Right lobe of liver (tissue), 6 donors: ENCODE measurements at regions not wholly inside any gene's neighbourhood (a gene's known extent, or its start where the extent isn't known, plus 50 kb on each side); places are given as distances from the start of the nearest gene placed in this dataset.
A peak's percentile ranks its signal among the peaks of the same experiment; 100 is the strongest.

Experiments
- ATAC-seq, 4 donors: fragments of 200-7000 bp; cut with Tn5 transposase; one replicate each; pipeline ENCODE4 v1.9.1; 2020; ENCODE audit warnings: mild to moderate bottlenecking in 4 of 4, moderate library complexity in 4 of 4
- DNase-seq, 3 donors: peaks; one replicate each; pipeline ENCODE4 v3.0.0-alpha.2; 2020
- H3K27ac ChIP-seq, 3 donors: fragments of 200-600 bp; one replicate each; pipeline ENCODE4 v1.8.0; 2022
- H3K27me3 ChIP-seq, 2 donors: fragments of 200-600 bp; one replicate each; pipeline ENCODE4 v1.8.0; 2022
- H3K36me3 ChIP-seq, 4 donors: fragments of 200-600 bp; sonication (generic) in 1 of 4; one replicate each; pipeline versions ENCODE4 v1.5.1 to v1.8.0; 2017 to 2022; ENCODE audit warnings: control low read depth in 1 of 4
- H3K4me1 ChIP-seq, 4 donors: fragments of 200-600 bp; sonication (generic) in 1 of 4; one replicate each; pipeline versions ENCODE4 v1.5.1 to v1.8.0; 2017 to 2022; ENCODE audit warnings: control low read depth in 1 of 4
- H3K4me3 ChIP-seq, 3 donors: fragments of 200-600 bp; one replicate each; pipeline ENCODE4 v1.8.0; 2022
- H3K9me3 ChIP-seq, 4 donors: fragments of 200-600 bp; sonication (generic) in 1 of 4; one replicate each; pipeline versions ENCODE4 v1.5.1 to v1.8.0; 2017 to 2022; ENCODE audit warnings: control low read depth in 1 of 4
- CTCF ChIP-seq, 4 donors: fragments of 200-600 bp in 3 of 4; fragments of 450-650 bp in 1 of 4; IDR thresholded peaks; one replicate each; pipeline versions ENCODE4 v1.5.1 to v1.8.0; 2016 to 2022; ENCODE audit warnings: antibody characterized with exemption in 4 of 4, mild to moderate bottlenecking in 2 of 4
- POLR2A ChIP-seq: fragments of 450-650 bp; IDR thresholded peaks from one replicate; pipeline ENCODE4 v1.6.1; 2017; ENCODE audit warnings: antibody characterized with exemption, mild to moderate bottlenecking
- WGBS: methylation state at CpG from one replicate; pipeline ENCODE4 v1.1.6; 2018; ENCODE audit warnings: low coverage, low lambda C conversion rate; ENCODE audit not compliant: insufficient coverage; ENCODE audit errors: missing lambda C conversion rate; 5-methylcytosine and 5-hydroxymethylcytosine counted together
- intact Hi-C, 2 donors: fragments of 100-400 bp; cut with DNase I; formaldehyde crosslinking; loops; one replicate each; pipeline versions ENCODE4 v1.11.2 to v1.14.1; 2022
- donor health status: DM: no; HTN: yes; CAD: no.
- donor health status: DM: no; HTN: no; CAD: no.
- donor health status: DM: no; HTN: no; CAD: no.
- donor health status: DM: no; HTN: yes; CAD: no.
- donor health status: DM: no; HTN: yes; CAD: no.

GRCh38 chr6:100240798-100241197 lies 223.9 kb downstream of the SIM1 start:
- TF ChIP-seq CTCF (IDR thresholded peaks at IDR 0.05) (no peak), POLR2A (no peak)
- ATAC-seq (no peak), DNase-seq (no peak)
- Histone ChIP-seq H3K27ac (no peak overlapping the region), H3K36me3 (no peaks in the 10 kb centered on the region), H3K27me3 (no peaks in the 10 kb centered on the region), H3K4me3 (no peak overlapping the region), H3K9me3 (no peaks in the 10 kb centered on the region), H3K4me1 (no peaks in the 10 kb centered on the region)
- intact Hi-C loops = no loop called here

GRCh38 chr6:100237821-100238220 lies 226.9 kb downstream of the SIM1 start:
- ATAC-seq = no peak

GRCh38 chr6:100236389-100236788 lies 228.3 kb downstream of the SIM1 start:
- Histone ChIP-seq H3K27me3 (no peaks in the 10 kb centered on the region), H3K36me3 (no peaks in the 10 kb centered on the region), H3K4me1 (peaks cover 0 to 10% (median 0%) of the 10 kb centered on the region in 4 donors), H3K9me3 (no peaks in the 10 kb centered on the region), H3K4me3 (no peak overlapping the region), H3K27ac (no peak overlapping the region)
- ATAC-seq (no peak), DNase-seq (no peak)
- intact Hi-C loops = no loop called here
- no peak for TF ChIP-seq POLR2A
- TF ChIP-seq CTCF (IDR thresholded peaks at IDR 0.05) = no peak
- WGBS = 90% methylated on average over 2 of the region's 2 CpGs

More at GRCh38 chr6:100237821-100238220, 226.9 kb downstream of the SIM1 start:
- DNase-seq = no peak
- no peak overlapping the region for H3K4me3 ChIP-seq
- no peak overlapping the region for H3K27ac ChIP-seq
- H3K9me3 ChIP-seq = no peaks in the 10 kb centered on the region
- H3K27me3 ChIP-seq = no peaks in the 10 kb centered on the region
- TF ChIP-seq CTCF (IDR thresholded peaks at IDR 0.05) = no peak
- no peak for TF ChIP-seq POLR2A
- intact Hi-C loops = no loop called here
- H3K36me3 ChIP-seq = no peaks in the 10 kb centered on the region
- peaks cover 0 to 10% (median 0%) of the 10 kb centered on the region in 4 donors for H3K4me1 ChIP-seq
- 38% methylated on average over 2 of the region's 2 CpGs for WGBS

- Histone ChIP-seq H3K4me3 (no peak overlapping the region), H3K36me3 (no peaks in the 10 kb centered on the region), H3K9me3 (no peaks in the 10 kb centered on the region), H3K27ac (no peak overlapping the region), H3K27me3 (no peaks in the 10 kb centered on the region), H3K4me1 (peaks cover 0 to 10% (median 0%) of the 10 kb centered on the region in 4 donors)
- DNase-seq (no peak), ATAC-seq (no peak)
- TF ChIP-seq CTCF (IDR thresholded peaks at IDR 0.05) (no peak), POLR2A (no peak)
- intact Hi-C loops = no loop called here
Measured at GRCh38 chr6:100235631-100236030, 229.1 kb downstream of the SIM1 start.

- Histone ChIP-seq H3K4me3 (no peak overlapping the region), H3K36me3 (no peaks in the 10 kb centered on the region), H3K27ac (no peak overlapping the region), H3K27me3 (no peaks in the 10 kb centered on the region), H3K4me1 (peaks cover 0 to 17% (median 0%) of the 10 kb centered on the region in 4 donors), H3K9me3 (no peaks in the 10 kb centered on the region)
- intact Hi-C loops = no loop called here
- ATAC-seq (peak; percentile 77 to 88 (median 81)), DNase-seq (peak in 1 of 3 donors; percentile 44)
- 26% methylated on average over 3 of the region's 3 CpGs for WGBS
- TF ChIP-seq CTCF (IDR thresholded peaks at IDR 0.05) (no peak), POLR2A (no peak)
Measured at GRCh38 chr6:100234625-100235024, 230.1 kb downstream of the SIM1 start.
